ENCODE measurements at regions not wholly inside any gene's neighbourhood (a gene's known extent, or its start where the extent isn't known, plus 50 kb on each side); places are given as distances from the start of the nearest gene placed in this dataset.

DNA sequence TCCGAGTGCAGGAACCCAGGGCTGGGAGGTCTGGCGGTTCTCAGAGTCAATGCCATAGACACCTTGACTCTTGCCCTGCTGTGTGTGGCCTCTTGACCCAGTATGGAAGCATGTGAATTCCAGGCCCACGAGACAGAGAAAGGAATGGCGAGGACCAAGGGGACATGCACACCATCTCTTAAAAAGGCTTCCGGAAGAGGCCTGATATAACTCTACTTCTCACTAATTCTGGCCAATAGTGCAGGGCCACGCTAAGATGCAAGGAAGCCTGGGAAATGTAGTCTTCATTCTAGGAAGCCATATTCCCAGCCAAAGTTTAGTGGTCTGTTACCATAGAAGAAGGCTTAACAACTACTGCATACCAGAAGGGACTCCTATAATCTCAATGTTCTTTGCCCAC lies 177.0 kb upstream of the KCNG1 start:
- peaks cover 4% of the 10 kb centered on the region for H3K9me3 Mint-ChIP-seq (ENCODE audit: low read depth)
- H3K4me3 Mint-ChIP-seq (ENCODE audit: unreplicated experiment), result no peak overlapping the region
- DNase-seq (ENCODE audit: low spot score), result no peak
- TF ChIP-seq, protein P1, sequence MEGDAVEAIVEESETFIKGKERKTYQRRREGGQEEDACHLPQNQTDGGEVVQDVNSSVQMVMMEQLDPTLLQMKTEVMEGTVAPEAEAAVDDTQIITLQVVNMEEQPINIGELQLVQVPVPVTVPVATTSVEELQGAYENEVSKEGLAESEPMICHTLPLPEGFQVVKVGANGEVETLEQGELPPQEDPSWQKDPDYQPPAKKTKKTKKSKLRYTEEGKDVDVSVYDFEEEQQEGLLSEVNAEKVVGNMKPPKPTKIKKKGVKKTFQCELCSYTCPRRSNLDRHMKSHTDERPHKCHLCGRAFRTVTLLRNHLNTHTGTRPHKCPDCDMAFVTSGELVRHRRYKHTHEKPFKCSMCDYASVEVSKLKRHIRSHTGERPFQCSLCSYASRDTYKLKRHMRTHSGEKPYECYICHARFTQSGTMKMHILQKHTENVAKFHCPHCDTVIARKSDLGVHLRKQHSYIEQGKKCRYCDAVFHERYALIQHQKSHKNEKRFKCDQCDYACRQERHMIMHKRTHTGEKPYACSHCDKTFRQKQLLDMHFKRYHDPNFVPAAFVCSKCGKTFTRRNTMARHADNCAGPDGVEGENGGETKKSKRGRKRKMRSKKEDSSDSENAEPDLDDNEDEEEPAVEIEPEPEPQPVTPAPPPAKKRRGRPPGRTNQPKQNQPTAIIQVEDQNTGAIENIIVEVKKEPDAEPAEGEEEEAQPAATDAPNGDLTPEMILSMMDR (IDR thresholded peaks at IDR 0.05), result no peak
- H3K27me3 Mint-ChIP-seq (ENCODE audit: low read depth), result peaks cover 3% of the 10 kb centered on the region
- H3K27ac Mint-ChIP-seq (ENCODE audit: unreplicated experiment), result no peak overlapping the region
- H3K4me1 Mint-ChIP-seq (ENCODE audit: low read depth), result peaks cover 11% of the 10 kb centered on the region
- H3K36me3 Mint-ChIP-seq (ENCODE audit: low read depth), result no peaks in the 10 kb centered on the region

DNA sequence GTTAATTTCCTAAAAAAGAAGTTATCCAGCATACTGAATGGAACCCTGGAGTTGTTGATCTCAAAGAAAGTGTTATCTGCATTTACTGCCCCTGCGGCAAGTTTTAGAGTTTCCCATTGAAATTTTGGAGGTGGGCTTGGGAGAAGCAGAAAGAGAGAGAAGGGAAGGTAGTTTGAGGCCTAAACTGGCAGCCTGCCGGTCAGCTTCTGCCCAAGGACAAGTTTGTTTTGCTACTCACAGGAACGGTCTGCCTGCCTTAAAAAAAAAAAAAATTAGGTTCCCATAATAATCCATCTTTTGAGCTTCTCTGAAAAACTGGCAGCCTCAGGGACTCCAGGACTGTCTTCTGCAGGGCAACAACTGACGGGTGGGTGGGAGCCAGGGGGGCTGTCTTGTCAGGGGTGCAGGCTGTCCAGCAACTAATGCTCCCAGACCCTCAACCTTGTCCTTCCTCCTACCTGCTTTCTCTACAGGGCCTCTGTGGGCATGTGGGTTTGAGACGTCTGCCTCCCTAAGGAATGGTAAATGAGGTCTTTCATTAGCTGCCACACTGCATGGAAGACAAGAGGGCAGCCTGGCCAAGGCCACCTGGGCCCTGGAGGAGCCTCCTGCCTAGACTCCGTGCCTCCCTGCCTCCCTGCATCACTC lies 176.1 kb upstream of the KCNG1 start:
- Mint-ChIP-seq H3K27me3 (ENCODE audit: low read depth) (peaks cover 3% of the 10 kb centered on the region), H3K27ac (ENCODE audit: unreplicated experiment) (no peak overlapping the region), H3K4me3 (ENCODE audit: unreplicated experiment) (no peak overlapping the region), H3K36me3 (ENCODE audit: low read depth) (no peaks in the 10 kb centered on the region), H3K9me3 (ENCODE audit: low read depth) (peaks cover 4% of the 10 kb centered on the region), H3K4me1 (ENCODE audit: low read depth) (peaks cover 11% of the 10 kb centered on the region)
- TF ChIP-seq, protein P1 (IDR thresholded peaks at IDR 0.05), result no peak
- no peak for DNase-seq (ENCODE audit: low spot score)

DNA sequence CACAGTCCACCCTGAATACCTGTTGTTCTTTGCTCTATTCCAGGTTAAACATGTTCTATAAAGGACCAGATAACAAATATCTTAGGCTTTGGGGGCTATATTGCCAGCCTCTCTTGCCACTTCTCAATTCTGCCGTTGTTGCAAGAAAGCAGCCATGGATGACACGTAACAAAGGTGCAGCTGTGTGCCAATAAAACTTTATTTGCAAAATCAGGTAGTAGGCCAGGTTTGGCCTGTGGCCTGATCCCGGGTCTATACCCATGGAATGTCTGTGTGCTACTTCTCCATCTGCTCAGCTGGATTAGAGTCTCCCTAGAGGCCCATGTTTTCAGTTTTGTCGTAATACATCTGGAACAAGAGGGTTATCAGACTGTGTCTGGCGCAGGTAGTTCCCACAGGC lies 175.3 kb upstream of the KCNG1 start:
- H3K9me3 Mint-ChIP-seq (ENCODE audit: low read depth), result peaks cover 4% of the 10 kb centered on the region
- no peak overlapping the region for H3K4me3 Mint-ChIP-seq (ENCODE audit: unreplicated experiment)
- H3K27me3 Mint-ChIP-seq (ENCODE audit: low read depth), result peaks cover 3% of the 10 kb centered on the region
- peaks cover 11% of the 10 kb centered on the region for H3K4me1 Mint-ChIP-seq (ENCODE audit: low read depth)
- TF ChIP-seq, protein P1 (IDR thresholded peaks at IDR 0.05), result no peak
- no peak for DNase-seq (ENCODE audit: low spot score)
- no peak overlapping the region for H3K27ac Mint-ChIP-seq (ENCODE audit: unreplicated experiment)
- no peaks in the 10 kb centered on the region for H3K36me3 Mint-ChIP-seq (ENCODE audit: low read depth)

GRCh38 chr20:51196991-51197651 lies 174.2 kb upstream of the KCNG1 start:
- Mint-ChIP-seq H3K4me3 (ENCODE audit: unreplicated experiment) (no peak overlapping the region), H3K27ac (ENCODE audit: unreplicated experiment) (peak overlapping the region; percentile 58), H3K9me3 (ENCODE audit: low read depth) (peaks cover 4% of the 10 kb centered on the region), H3K36me3 (ENCODE audit: low read depth) (no peaks in the 10 kb centered on the region), H3K4me1 (ENCODE audit: low read depth) (peaks cover 11% of the 10 kb centered on the region), H3K27me3 (ENCODE audit: low read depth) (no peaks in the 10 kb centered on the region)
- TF ChIP-seq, protein P1 (IDR thresholded peaks at IDR 0.05), result no peak
- DNase-seq (ENCODE audit: low spot score), result no peak

DNA sequence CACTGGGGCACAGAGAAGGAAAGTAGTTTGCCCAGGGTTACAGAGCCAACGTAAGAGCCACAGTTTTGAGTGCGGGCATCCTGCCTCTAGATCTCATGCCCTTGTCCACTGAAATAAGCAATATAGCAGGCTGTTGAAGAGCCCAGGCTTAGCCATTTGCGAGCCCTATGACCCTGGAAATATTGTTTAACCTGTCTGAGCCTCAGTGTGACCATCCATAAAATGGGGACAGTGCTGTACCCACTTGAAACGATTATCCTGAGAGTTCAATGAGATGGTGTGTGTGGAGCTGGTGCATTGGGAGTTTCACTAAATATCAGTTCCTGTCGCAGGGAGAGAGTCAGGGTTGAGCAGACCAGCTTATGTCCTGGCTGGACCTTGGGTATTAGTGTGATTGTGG lies 173.1 kb upstream of the KCNG1 start:
- H3K36me3 Mint-ChIP-seq (ENCODE audit: low read depth), result no peaks in the 10 kb centered on the region
- peaks cover 4% of the 10 kb centered on the region for H3K9me3 Mint-ChIP-seq (ENCODE audit: low read depth)
- TF ChIP-seq, protein P1 (IDR thresholded peaks at IDR 0.05), result no peak
- no peak for DNase-seq (ENCODE audit: low spot score)
- peaks cover 11% of the 10 kb centered on the region for H3K4me1 Mint-ChIP-seq (ENCODE audit: low read depth)
- no peaks in the 10 kb centered on the region for H3K27me3 Mint-ChIP-seq (ENCODE audit: low read depth)
- no peak overlapping the region for H3K27ac Mint-ChIP-seq (ENCODE audit: unreplicated experiment)
- no peak overlapping the region for H3K4me3 Mint-ChIP-seq (ENCODE audit: unreplicated experiment)

Measured in chondrocyte (in vitro differentiated cells).